BLaER1 (cell line): ENCODE measurements at regions not wholly inside any gene's neighbourhood (a gene's known extent, or its start where the extent isn't known, plus 50 kb on each side); places are given as distances from the start of the nearest gene placed in this dataset.
"Not testable (repeated sequence)": the region's sequence is repeated elsewhere in the genome, so short reads cannot be mapped to it uniquely, and the experiment has no call there.

ENCODE experiments used
- H3K27ac ChIP-seq: shearing (Covaris generic); formaldehyde crosslinking; 2 replicates; pipeline ENCODE4 v1.8.1; 2022
- H3K27me3 ChIP-seq: shearing (Covaris generic); formaldehyde crosslinking; 2 replicates; pipeline ENCODE4 v1.8.1; 2022
- H3K36me3 ChIP-seq: shearing (Covaris generic); formaldehyde crosslinking; 2 replicates; pipeline ENCODE4 v1.8.1; 2022
- H3K4me1 ChIP-seq: shearing (Covaris generic); formaldehyde crosslinking; 2 replicates; pipeline ENCODE4 v1.8.1; 2022
- H3K4me2 ChIP-seq: shearing (Covaris generic); formaldehyde crosslinking; 2 replicates; pipeline ENCODE4 v1.8.1; 2022
- H3K4me3 ChIP-seq: shearing (Covaris generic); formaldehyde crosslinking; 2 replicates; pipeline ENCODE4 v1.8.1; 2022
- H3K9ac ChIP-seq: shearing (Covaris generic); formaldehyde crosslinking; 2 replicates; pipeline ENCODE4 v1.8.1; 2022
- H3K9me3 ChIP-seq: shearing (Covaris generic); formaldehyde crosslinking; 2 replicates; pipeline ENCODE4 v1.8.1; 2022
- H4K20me1 ChIP-seq: shearing (Covaris generic); formaldehyde crosslinking; 2 replicates; pipeline ENCODE4 v1.8.1; 2022
- Cebpa-rat ChIP-seq: shearing (Covaris generic); IDR thresholded peaks from 2 replicates; pipeline ENCODE4 v1.8.1; 2022

GRCh38 chr4:161329852-161330251 is 833.9 kb downstream of the FSTL5 start:
- H3K27ac ChIP-seq, result no peak overlapping the region
- no peaks in the 10 kb centered on the region for H3K9me3 ChIP-seq
- no peaks in the 10 kb centered on the region for H3K36me3 ChIP-seq
- no peaks in the 10 kb centered on the region for H4K20me1 ChIP-seq
- TF ChIP-seq Cebpa-rat, result no peak
- no peak overlapping the region for H3K9ac ChIP-seq
- H3K4me1 ChIP-seq, result no peaks in the 10 kb centered on the region
- no peaks in the 10 kb centered on the region for H3K27me3 ChIP-seq
- H3K4me3 ChIP-seq, result no peak overlapping the region
- H3K4me2 ChIP-seq, result no peak overlapping the region

DNA sequence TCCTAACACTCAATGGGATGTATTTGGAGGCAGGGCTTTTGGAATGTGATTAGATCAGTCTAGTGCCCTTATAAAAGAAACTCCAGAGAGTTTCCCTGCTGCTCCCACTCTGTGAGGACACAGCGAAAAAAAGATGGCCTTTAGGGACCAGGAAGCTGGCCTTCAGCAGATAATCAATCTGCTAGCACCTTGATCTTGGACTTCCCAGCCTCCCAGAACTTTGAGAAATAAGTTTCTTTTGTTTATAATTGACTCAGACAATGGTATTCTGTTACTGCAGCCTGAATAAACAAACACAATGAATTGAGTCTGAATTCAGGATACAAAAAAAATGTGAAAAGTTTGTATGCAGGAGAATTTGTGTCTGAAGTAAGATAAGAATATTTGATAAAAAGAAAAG is 842.1 kb downstream of the FSTL5 start:
- Histone ChIP-seq H3K4me2 (no peak overlapping the region), H3K27me3 (no peaks in the 10 kb centered on the region), H3K9ac (no peak overlapping the region), H3K4me1 (no peaks in the 10 kb centered on the region), H3K27ac (no peak overlapping the region), H3K9me3 (no peaks in the 10 kb centered on the region), H3K36me3 (no peaks in the 10 kb centered on the region), H3K4me3 (no peak overlapping the region), H4K20me1 (no peaks in the 10 kb centered on the region)
- TF ChIP-seq Cebpa-rat, result no peak

DNA sequence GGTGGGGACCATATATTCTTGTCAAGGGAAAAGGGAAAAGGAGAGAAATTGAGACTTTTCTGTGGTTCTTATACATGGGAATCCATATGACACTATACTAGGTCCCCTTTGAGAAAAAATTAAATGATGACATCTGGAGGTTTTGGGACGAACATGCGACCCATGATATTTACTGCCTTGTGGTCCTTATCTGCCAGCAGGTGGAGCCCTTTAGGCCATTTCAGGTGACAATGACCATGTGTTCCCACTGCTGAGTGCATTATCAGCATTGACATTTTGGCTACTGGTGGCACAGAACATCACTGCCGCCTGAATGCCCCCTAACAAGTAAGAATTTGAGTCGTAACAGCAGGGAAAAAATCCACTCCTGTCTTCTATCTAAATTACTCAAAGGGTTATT is 843.4 kb downstream of the FSTL5 start:
- Histone ChIP-seq H3K9ac (no peak overlapping the region), H4K20me1 (no peaks in the 10 kb centered on the region), H3K27me3 (no peaks in the 10 kb centered on the region), H3K9me3 (no peaks in the 10 kb centered on the region), H3K4me1 (no peaks in the 10 kb centered on the region), H3K27ac (no peak overlapping the region), H3K4me2 (no peak overlapping the region), H3K4me3 (no peak overlapping the region), H3K36me3 (no peaks in the 10 kb centered on the region)
- no peak for TF ChIP-seq Cebpa-rat

GRCh38 chr4:161317000-161317399 is 846.8 kb downstream of the FSTL5 start:
- H3K27ac ChIP-seq, result no peak overlapping the region
- no peaks in the 10 kb centered on the region for H3K36me3 ChIP-seq
- no peaks in the 10 kb centered on the region for H3K4me1 ChIP-seq
- no peak for TF ChIP-seq Cebpa-rat
- H3K9ac ChIP-seq, result no peak overlapping the region
- H3K4me2 ChIP-seq, result no peak overlapping the region
- H3K4me3 ChIP-seq, result no peak overlapping the region
- H3K27me3 ChIP-seq, result no peaks in the 10 kb centered on the region
- no peaks in the 10 kb centered on the region for H4K20me1 ChIP-seq
- H3K9me3 ChIP-seq, result no peaks in the 10 kb centered on the region

- TF ChIP-seq Cebpa-rat, result no peak
These were observed 849.4 kb downstream of the FSTL5 start for GRCh38 chr4:161314371-161314770.

DNA sequence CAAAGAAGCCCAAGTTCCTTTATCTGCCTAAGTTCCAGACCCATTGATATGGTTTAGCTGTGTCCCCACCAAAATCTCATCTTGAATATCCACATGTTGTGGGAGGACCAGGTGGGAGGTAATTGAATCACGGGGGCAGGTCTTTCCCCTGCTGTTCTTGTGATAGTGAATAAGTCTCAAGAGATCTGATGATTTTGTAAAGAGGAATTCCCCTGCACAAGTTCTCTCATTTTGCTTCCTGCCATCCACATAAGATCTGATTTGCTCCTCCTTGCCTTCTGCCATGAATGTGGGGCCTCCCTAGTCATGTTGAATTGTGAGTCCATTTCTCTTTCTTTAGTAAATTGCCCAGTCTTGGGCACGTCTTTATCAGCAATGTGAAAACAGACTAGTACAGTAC is 860.2 kb downstream of the FSTL5 start:
- Histone ChIP-seq H3K4me2 (no peak overlapping the region), H3K9ac (no peak overlapping the region), H3K27ac (no peak overlapping the region), H3K36me3 (no peaks in the 10 kb centered on the region), H3K9me3 (no peaks in the 10 kb centered on the region), H3K27me3 (no peaks in the 10 kb centered on the region), H3K4me1 (no peaks in the 10 kb centered on the region), H4K20me1 (no peaks in the 10 kb centered on the region), H3K4me3 (no peak overlapping the region)
- no peak for TF ChIP-seq Cebpa-rat

More at GRCh38 chr4:161314371-161314770, 849.4 kb downstream of the FSTL5 start:
- no peaks in the 10 kb centered on the region for H3K36me3 ChIP-seq
- no peaks in the 10 kb centered on the region for H3K4me1 ChIP-seq
- H3K9me3 ChIP-seq, result no peaks in the 10 kb centered on the region
- no peak overlapping the region for H3K27ac ChIP-seq
- no peaks in the 10 kb centered on the region for H3K27me3 ChIP-seq
- H3K4me2 ChIP-seq, result no peak overlapping the region
- H3K9ac ChIP-seq, result no peak overlapping the region
- H4K20me1 ChIP-seq, result no peaks in the 10 kb centered on the region
- no peak overlapping the region for H3K4me3 ChIP-seq

- H3K27me3 ChIP-seq, result no peaks in the 10 kb centered on the region
- H3K9ac ChIP-seq, result no peak overlapping the region
- H4K20me1 ChIP-seq, result no peaks in the 10 kb centered on the region
- TF ChIP-seq Cebpa-rat, result no peak
- no peak overlapping the region for H3K4me2 ChIP-seq
- no peaks in the 10 kb centered on the region for H3K36me3 ChIP-seq
- H3K4me1 ChIP-seq, result no peaks in the 10 kb centered on the region
- peaks cover 32% of the 10 kb centered on the region for H3K9me3 ChIP-seq
- H3K27ac ChIP-seq, result no peak overlapping the region
- no peak overlapping the region for H3K4me3 ChIP-seq
These were observed 872.6 kb downstream of the FSTL5 start for GRCh38 chr4:161291222-161291621.

GRCh38 chr4:161287678-161288352 is 876.0 kb downstream of the FSTL5 start:
- no peak overlapping the region for H3K27ac ChIP-seq
- peaks cover 27% of the 10 kb centered on the region for H3K9me3 ChIP-seq
- no peak overlapping the region for H3K4me3 ChIP-seq
- no peaks in the 10 kb centered on the region for H3K4me1 ChIP-seq
- H3K4me2 ChIP-seq, result no peak overlapping the region
- TF ChIP-seq Cebpa-rat, result no peak
- H4K20me1 ChIP-seq, result no peaks in the 10 kb centered on the region
- H3K27me3 ChIP-seq, result no peaks in the 10 kb centered on the region
- H3K9ac ChIP-seq, result no peak overlapping the region
- no peaks in the 10 kb centered on the region for H3K36me3 ChIP-seq

DNA sequence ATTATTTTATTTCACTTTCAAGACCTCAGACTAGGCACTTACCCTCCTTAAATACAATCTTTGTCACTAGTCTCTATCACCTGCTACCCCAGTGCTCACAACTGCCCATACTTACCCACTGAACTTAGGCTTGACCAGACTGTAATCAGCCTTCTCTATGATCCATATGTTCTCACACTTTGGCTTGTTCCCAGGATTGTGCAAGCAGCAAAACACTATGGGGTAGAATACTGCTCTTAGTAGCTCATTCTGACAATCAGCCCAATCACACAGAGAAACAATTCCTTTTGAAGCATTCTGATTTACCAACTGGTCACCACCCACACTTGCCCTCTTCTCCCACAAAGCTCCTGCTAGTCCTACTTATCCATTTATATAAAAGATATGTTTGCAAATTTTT is 878.3 kb downstream of the FSTL5 start:
- Histone ChIP-seq H4K20me1 (no peaks in the 10 kb centered on the region), H3K4me1 (no peaks in the 10 kb centered on the region), H3K36me3 (no peaks in the 10 kb centered on the region), H3K27ac (no peak overlapping the region), H3K9ac (no peak overlapping the region), H3K4me3 (no peak overlapping the region), H3K4me2 (no peak overlapping the region), H3K9me3 (peaks cover 11% of the 10 kb centered on the region; the same call in 1 of the 2 replicates), H3K27me3 (no peaks in the 10 kb centered on the region)
- no peak for TF ChIP-seq Cebpa-rat

DNA sequence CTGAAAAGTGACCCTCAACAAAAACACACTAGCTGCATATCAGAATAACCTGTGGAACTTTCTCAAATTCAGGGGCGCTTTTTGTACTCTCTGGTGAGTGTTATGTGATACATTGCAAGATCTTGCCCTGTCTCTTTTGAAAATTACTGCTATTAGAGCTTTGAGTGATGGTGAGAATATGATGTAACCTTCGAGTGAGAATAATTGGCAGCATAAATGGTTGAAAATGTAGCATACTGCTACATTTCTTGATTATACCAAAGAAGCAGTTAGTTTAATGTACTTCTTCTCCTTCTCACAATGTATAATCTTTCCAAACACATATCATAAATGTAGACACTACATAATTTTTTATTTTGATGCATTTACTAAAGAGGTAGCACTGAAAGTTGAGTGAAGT is 882.9 kb downstream of the FSTL5 start:
- Histone ChIP-seq H3K27me3 (no peaks in the 10 kb centered on the region), H3K4me3 (no peak overlapping the region), H3K4me1 (no peaks in the 10 kb centered on the region), H3K27ac (no peak overlapping the region), H3K36me3 (no peaks in the 10 kb centered on the region), H3K9ac (no peak overlapping the region), H3K9me3 (peaks cover 17% of the 10 kb centered on the region), H3K4me2 (no peak overlapping the region), H4K20me1 (no peaks in the 10 kb centered on the region)
- no peak for TF ChIP-seq Cebpa-rat

DNA sequence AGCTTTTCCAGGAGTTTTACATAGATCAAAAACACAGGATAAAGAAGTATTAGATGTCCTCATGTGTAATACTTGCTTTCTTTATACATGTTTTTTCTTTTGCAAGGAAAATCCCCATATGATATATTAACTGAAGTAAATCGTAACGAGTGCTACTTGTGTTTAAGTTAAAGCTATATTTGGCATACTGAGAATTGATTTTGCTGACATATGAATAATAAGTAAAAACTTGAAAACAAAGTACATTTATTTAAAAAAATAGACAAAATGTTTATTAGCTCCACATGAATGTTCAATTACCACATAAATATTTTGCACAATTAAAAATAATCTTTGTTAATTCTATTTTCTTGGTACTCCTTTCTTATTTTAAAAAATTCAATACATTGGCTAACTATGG is 884.7 kb downstream of the FSTL5 start:
- H3K9ac ChIP-seq, result no peak overlapping the region
- H3K9me3 ChIP-seq, result peaks cover 17% of the 10 kb centered on the region
- H3K4me1 ChIP-seq, result no peaks in the 10 kb centered on the region
- no peaks in the 10 kb centered on the region for H4K20me1 ChIP-seq
- no peaks in the 10 kb centered on the region for H3K27me3 ChIP-seq
- H3K4me3 ChIP-seq, result no peak overlapping the region
- TF ChIP-seq Cebpa-rat, result no peak
- no peak overlapping the region for H3K4me2 ChIP-seq
- no peak overlapping the region for H3K27ac ChIP-seq
- H3K36me3 ChIP-seq, result no peaks in the 10 kb centered on the region

- peaks cover 17% of the 10 kb centered on the region for H3K9me3 ChIP-seq
- H3K4me3 ChIP-seq, H3K9ac ChIP-seq, H4K20me1 ChIP-seq, H3K4me1 ChIP-seq, H3K36me3 ChIP-seq, H3K27ac ChIP-seq, H3K4me2 ChIP-seq, H3K27me3 ChIP-seq: not testable (repeated sequence)
These were observed 886.5 kb downstream of the FSTL5 start for GRCh38 chr4:161277150-161277787.
